ENCODE measurements at regions not wholly inside any gene's neighbourhood (a gene's known extent, or its start where the extent isn't known, plus 50 kb on each side); places are given as distances from the start of the nearest gene placed in this dataset.
"Not testable (repeated sequence)": the region's sequence is repeated elsewhere in the genome, so short reads cannot be mapped to it uniquely, and the experiment has no call there.

GRCh38 chr5:56763711-56764466 is 51.5 kb upstream of the MAP3K1 start:
- DNase-seq (ENCODE audit: low read depth in 2 of 2) = no peak

DNA sequence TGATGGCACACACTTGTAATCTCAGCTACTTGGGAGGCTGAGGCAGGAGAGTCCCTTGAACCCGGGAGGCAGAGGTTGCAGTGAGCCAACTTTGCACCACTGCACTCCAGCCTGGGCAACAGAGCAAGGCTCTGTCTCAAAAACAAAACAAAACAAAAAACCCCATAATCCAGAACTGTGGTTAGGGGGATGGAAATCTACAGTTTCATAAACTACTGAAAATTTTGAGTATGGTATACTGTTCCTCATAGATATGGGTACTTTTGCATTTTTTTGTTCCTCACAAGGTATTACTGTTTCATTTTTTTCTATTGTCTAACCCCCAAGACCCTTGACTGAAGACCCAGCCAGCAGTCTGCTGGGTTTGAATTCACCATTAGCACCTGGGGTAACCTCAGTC is 52.2 kb upstream of the MAP3K1 start:
- DNase-seq (ENCODE audit: low read depth in 2 of 2) = no peak

DNA sequence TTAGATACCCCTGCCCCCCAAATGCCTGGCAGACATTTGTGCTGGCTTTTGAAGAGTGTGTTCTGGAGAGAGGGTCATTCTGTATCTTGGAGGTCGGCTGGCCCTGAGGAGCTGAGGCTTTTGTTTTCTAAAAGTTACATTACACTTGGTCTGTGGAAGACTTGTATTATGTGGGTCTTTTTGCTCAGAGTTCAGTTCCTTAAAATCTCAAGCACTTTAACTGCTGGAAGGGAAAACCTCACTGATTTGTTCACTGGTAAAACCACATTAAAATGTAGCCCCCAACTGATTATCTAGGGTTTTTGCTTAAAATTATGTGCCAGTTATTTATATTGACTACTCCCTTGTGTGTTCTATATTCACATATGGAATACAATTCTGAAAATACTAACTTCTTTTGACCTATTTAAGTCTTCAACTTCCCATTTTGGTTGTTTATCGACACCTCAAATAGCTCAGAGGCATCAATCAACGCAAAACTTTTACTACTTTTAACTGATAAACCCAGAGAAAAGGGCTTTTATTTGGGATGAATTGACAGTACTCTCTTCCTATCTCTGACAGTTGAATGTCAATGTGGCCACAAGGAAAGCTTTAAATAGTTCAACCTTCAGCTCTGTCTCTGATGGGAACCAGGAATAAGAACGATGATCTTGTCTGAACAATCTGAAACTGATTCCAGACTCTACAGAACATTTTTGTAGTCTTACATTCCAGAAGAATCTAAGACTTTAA is 54.0 kb upstream of the MAP3K1 start:
- no peak for DNase-seq (ENCODE audit: low read depth in 2 of 2)

- DNase-seq (ENCODE audit: low read depth in 2 of 2) = no peak
Measured at GRCh38 chr5:56760723-56761122, 54.6 kb upstream of the MAP3K1 start.

GRCh38 chr5:56759521-56760216 is 55.7 kb upstream of the MAP3K1 start:
- DNase-seq (ENCODE audit: low read depth in 2 of 2) = no peak

GRCh38 chr5:56757077-56757476 is 58.3 kb upstream of the MAP3K1 start:
- DNase-seq (ENCODE audit: low read depth in 2 of 2) = no peak

- no peak for DNase-seq (ENCODE audit: low read depth in 2 of 2)
Measured at GRCh38 chr5:56755036-56755555, 60.3 kb upstream of the MAP3K1 start.

- DNase-seq (ENCODE audit: low read depth in 2 of 2) = not testable (repeated sequence)
Measured at GRCh38 chr5:56753588-56753987, 61.8 kb upstream of the MAP3K1 start.

GRCh38 chr5:56751572-56752313 is 63.6 kb upstream of the MAP3K1 start:
- DNase-seq (ENCODE audit: low read depth in 2 of 2) = no peak

- DNase-seq (ENCODE audit: low read depth in 2 of 2) = no peak
Measured at GRCh38 chr5:56749842-56750241, 65.5 kb upstream of the MAP3K1 start.

DNA sequence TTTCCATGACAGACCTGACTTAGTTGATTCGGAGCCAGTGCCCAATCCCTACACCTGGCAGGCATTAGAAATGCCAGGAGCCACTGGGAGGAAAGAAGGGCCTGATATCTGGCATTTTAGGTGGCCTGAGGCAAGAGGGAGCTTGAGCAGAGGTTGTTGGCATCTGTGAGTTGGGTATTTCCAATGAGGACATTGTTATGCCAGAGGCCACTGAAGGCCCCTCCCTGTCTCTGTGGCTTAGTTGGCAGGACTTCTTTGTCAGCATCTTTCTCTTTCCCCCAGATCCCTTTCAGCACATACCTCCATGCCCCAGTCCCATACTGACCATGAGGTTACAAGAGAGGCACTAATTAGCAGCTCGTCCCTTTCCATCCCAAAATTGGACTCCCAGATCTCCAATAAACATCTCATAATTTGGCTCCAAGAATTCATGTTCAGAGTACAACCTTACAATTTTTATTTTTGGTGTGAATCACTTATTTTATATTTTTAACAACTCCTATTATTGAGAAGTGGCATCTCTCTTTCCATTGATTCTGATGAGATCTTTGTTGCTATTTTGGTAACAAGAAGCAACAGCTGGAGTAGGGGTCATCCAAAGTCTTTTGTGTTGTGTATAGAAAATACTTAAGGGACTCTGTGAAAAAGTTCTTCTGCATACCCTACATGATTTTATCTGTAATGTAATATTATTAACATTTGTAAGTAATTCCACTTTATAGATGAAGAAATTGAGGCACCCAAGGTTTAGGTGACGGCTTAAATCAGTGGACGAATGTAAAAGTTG is 68.6 kb upstream of the MAP3K1 start:
- DNase-seq (ENCODE audit: low read depth in 2 of 2) = no peak

DNA sequence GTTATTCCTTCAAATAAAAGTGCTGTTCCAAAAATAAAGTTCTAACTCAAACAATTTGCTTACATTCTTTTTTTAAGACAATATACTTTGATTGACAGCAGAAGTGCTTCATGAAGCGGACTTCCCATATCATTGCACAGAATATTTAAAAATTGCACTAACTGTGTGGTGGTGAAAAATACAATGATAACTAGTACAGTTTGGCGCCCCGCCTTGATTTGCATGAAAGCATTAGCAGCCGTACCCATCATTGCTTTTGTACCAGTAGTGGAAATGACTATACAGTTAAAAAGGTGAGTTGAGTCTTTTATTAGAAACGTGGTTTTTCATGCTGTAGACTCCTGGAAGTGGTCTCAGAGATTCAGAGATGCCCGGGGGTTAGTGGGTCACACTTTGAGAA is 69.5 kb upstream of the MAP3K1 start:
- DNase-seq (ENCODE audit: low read depth in 2 of 2) = no peak

GRCh38 chr5:56740868-56741267 is 74.5 kb upstream of the MAP3K1 start:
- no peak for DNase-seq (ENCODE audit: low read depth in 2 of 2)

DNA sequence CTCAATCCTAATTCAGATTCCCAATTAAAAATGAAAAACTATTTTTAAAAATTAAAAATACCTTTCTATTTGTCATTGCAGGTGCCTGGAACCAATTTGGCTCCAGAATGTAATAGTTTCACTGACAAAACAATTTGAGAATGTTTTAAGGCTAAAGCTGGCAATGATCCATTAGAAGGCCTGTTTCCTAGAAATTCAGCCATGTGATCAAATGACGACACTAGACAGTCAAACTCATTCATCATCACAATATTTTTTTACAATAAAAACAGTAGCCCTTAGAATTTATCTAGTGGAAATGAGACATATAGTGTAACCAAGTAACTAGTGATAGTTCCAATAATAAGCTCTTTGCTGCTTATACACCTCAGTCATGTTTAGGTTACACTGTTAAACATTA is 75.4 kb upstream of the MAP3K1 start:
- DNase-seq (ENCODE audit: low read depth in 2 of 2) = peak; percentile 24 to 84

- DNase-seq (ENCODE audit: low read depth in 2 of 2) = no peak
Measured at GRCh38 chr5:56737951-56738606, 77.3 kb upstream of the MAP3K1 start.

DNA sequence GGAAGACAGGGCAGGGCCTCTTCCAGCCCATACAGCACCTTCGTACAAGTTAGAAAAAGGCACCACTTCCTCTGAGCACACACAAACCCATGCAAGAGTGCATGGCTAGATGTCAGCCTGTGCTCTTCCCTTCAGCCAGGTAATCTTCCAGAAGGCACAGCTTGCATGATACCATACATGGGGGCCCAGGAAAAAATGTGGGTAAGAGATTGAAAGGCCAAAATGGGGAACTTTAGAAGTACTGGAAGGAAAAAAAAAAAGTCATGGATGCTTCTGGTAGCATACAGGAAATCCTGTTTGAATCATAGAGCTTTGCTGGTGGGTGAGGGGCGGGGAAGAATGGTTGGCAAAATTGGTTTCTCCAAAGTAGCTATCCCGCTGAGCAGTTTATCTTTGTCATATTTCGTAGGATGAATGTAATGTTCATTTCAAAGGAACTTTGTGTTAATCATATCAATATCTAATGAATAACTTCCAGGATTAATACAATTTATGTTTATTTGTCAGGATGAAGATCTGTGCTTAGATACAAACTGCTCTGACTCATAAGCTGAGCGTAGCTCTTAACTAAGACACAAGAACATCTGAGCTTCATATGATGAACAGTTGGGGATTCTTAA is 78.2 kb upstream of the MAP3K1 start:
- DNase-seq (ENCODE audit: low read depth in 2 of 2) = peak; percentile 26 to 54

DNA sequence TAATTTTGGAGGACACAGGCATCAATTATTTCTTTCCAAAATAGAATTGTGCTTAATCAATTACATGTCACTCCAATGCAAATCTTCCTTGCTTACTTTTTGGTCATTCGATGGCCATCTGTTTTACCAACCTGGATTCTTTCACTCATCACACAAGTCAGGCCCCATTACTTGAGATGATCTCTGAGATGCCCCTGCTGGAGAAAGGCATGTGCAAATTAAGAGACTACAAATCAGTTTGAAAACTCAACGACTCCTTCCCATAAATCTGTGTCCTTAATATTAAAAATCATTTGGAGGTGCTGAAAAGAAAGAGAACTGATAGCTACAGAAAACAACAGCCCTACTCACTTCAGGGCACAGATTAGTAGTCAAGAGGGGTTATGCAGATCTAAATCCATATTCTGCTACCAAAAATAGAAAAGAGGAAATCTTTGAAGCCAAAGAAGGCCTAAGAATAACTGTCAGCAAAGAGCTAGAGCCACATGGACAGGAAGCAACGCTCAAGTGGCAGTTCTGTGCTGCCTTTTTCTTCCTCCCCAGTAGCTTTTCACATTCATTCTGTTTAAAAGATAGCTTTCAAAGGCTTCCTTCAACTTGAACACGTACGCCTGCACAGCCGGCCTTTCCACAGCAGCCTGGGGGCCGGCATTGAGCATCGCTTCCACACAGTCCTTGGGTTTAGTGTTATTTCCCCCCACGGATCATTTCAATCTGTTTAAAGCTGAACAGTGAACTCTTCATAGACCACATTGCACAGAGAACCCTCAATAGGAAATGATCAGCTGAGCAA is 79.3 kb upstream of the MAP3K1 start:
- no peak for DNase-seq (ENCODE audit: low read depth in 2 of 2)

DNA sequence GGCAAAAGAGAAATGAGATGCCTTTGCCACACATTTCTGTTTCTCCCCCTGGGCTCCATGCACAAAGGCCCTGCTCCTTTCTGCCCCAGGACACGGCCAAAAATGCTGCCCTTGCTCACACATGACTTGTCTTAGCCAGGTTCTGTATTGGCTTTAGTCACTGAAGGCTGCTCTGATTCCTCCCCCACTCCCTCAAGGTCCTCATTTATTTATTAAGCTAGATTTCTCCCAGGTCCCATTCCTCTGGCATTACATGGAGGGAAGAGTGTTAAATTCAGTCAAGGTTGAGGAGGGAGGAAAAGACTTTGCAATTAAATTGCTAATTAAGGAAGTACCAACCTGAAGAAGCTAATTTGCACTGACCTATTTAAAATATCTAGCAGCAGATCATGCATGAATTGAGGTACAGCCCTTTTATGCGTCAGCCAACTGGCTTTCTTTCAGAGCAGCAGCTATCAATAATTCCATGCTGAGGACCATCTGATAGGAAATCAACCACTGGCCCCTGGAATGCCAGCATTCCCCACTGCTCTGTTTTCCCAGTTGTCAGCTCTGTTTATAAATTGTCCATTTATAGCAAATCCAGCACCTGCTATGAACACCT is 81.2 kb upstream of the MAP3K1 start:
- peak in 1 of 2 donors; percentile 7 for DNase-seq (ENCODE audit: low read depth in 2 of 2)

GRCh38 chr5:56733580-56733979 is 81.8 kb upstream of the MAP3K1 start:
- DNase-seq (ENCODE audit: low read depth in 2 of 2) = no peak
